Loucy (cell line): ENCODE measurements at regions not wholly inside any gene's neighbourhood (a gene's known extent, or its start where the extent isn't known, plus 50 kb on each side); places are given as distances from the start of the nearest gene placed in this dataset.

ENCODE experiments used
- CTCF ChIP-seq: fragments of 200-600 bp; sonication (generic); conservative IDR thresholded peaks from 2 replicates; pipeline ENCODE4 v1.5.1; 2014; ENCODE audit warnings: mild to moderate bottlenecking, antibody characterized with exemption, low read length
- EZH2phosphoT487 ChIP-seq: fragments of 200-600 bp; IDR thresholded peaks from 2 replicates; pipeline ENCODE4 v1.6.1; 2018; ENCODE audit warnings: antibody characterized with exemption, mild to moderate bottlenecking, moderate library complexity, borderline replicate concordance

GRCh38 chr5:121257621-121258020 is 594.1 kb upstream of the FTMT start:
- TF ChIP-seq CTCF: no peak
- TF ChIP-seq EZH2phosphoT487: no peak
